ENCODE measurements at regions not wholly inside any gene's neighbourhood (a gene's known extent, or its start where the extent isn't known, plus 50 kb on each side); places are given as distances from the start of the nearest gene placed in this dataset.
A peak's percentile ranks its signal among the peaks of the same experiment; 100 is the strongest.

GRCh38 chr1:184805667-184806295 lies 51.1 kb upstream of the EDEM3 start:
- FAIRE-seq = no peak
- peak overlapping the region; percentile 13 for H2AFZ ChIP-seq (ENCODE audit: low read depth, low read length)
- no peaks in the 10 kb centered on the region for H3K9me3 Mint-ChIP-seq (ENCODE audit: unreplicated experiment)

More at GRCh38 chr1:184805667-184806295, 51.1 kb upstream of the EDEM3 start:
- Mint-ChIP-seq H3K36me3 (ENCODE audit: low read depth, unreplicated experiment) (no peaks in the 10 kb centered on the region), H3K27me3 (ENCODE audit: low read depth, unreplicated experiment) (no peaks in the 10 kb centered on the region), H3K27ac (ENCODE audit: unreplicated experiment) (no peak overlapping the region), H3K4me1 (ENCODE audit: low read depth, unreplicated experiment) (no peaks in the 10 kb centered on the region), H3K4me3 (ENCODE audit: unreplicated experiment) (no peak overlapping the region)
- Histone ChIP-seq H3K79me2 (ENCODE audit: insufficient read depth, low read length) (no peaks in the 10 kb centered on the region), H3K36me3 (ENCODE audit: insufficient read depth, low read length) (no peaks in the 10 kb centered on the region), H3K27me3 (ENCODE audit: insufficient read depth, low read length) (no peaks in the 10 kb centered on the region), H3K27ac (ENCODE audit: low read depth, low read length) (no peak overlapping the region), H3K4me2 (ENCODE audit: low read length) (no peak overlapping the region), H3K9me3 (ENCODE audit: insufficient read depth, low read depth, low read length) (no peaks in the 10 kb centered on the region), H3K4me3 (ENCODE audit: insufficient read depth, low read depth, low read length) (no peak overlapping the region), H4K20me1 (ENCODE audit: insufficient read depth, low read length) (no peaks in the 10 kb centered on the region), H3K9ac (ENCODE audit: low read length) (no peak overlapping the region), H3K4me1 (ENCODE audit: insufficient read depth, low read length) (no peaks in the 10 kb centered on the region)
- TF ChIP-seq CTCF (IDR thresholded peaks at IDR 0.05; ENCODE audit: insufficient read depth, low read depth, low read length) (peak; percentile 95), EZH2 (IDR thresholded peaks at IDR 0.05; ENCODE audit: insufficient read depth, low read length) (no peak)
- peak; percentile 53 for DNase-seq (ENCODE audit: low read depth)

All from astrocyte (in vitro differentiated cells and primary cell).